Posterior vena cava (tissue), 2 donors: ENCODE measurements at regions not wholly inside any gene's neighbourhood (a gene's known extent, or its start where the extent isn't known, plus 50 kb on each side); places are given as distances from the start of the nearest gene placed in this dataset.

ENCODE experiments used
- DNase-seq: peaks from one replicate; pipeline ENCODE4 v3.0.0-alpha.2; 2020; ENCODE audit warnings: low spot score
- intact Hi-C, 2 donors: fragments of 100-400 bp; cut with DNase I; formaldehyde crosslinking; loops; one replicate each; pipeline versions ENCODE4 v1.14.1 to v1.14.2; 2022 to 2023
- donor health status: DM: yes; HTN: yes; CAD: no.
- donor health status: DM: yes; HTN: yes; CAD: no.

DNA sequence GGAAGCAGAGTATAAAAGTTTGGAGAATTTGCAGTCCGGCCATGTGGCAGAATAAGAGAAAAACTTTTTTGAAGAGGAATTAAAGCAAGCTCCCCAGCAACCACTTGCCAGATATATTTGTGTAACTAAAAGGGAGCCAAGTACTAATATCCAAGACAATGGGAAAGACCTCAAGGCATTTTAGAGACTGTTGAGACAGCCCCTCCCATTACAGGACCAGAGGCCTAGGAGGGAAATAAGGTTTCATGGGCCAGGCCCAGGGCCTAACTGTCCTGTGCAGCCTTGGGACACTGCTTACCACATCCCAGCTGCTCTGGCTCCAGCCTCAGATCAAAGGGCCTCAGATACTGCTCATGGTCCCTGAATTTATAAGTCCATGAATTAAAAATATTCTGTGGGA lies 659.4 kb downstream of the PCDH19 start:
- DNase-seq, result no peak
- intact Hi-C loops, result no loop called here

GRCh38 chrX:99722094-99722493 lies 688.0 kb downstream of the PCDH19 start:
- intact Hi-C loops, result no loop called here

DNA sequence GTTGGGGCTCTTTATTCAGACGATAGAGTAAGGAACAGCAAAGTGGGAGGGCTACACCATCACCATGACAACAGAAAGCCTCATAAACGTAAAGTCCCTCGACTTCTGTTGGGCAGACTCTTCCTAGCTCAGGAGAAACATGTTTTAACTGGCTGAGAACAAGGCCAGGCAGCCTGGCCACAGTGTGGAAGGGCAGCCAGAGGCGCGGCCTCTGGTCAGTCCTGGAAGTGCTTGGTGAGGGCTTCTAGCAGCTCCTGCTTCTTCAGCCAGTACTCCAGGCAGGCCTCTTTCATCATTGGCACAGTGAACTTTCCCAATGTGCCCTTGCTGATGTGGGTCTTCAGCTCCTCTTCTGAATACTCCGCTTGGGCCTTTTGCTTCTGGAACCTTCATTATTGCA lies 690.9 kb downstream of the PCDH19 start:
- DNase-seq, result no peak
- intact Hi-C loops, result no loop called here

More at GRCh38 chrX:99722094-99722493, 688.0 kb downstream of the PCDH19 start:
- DNase-seq, result no peak

DNA sequence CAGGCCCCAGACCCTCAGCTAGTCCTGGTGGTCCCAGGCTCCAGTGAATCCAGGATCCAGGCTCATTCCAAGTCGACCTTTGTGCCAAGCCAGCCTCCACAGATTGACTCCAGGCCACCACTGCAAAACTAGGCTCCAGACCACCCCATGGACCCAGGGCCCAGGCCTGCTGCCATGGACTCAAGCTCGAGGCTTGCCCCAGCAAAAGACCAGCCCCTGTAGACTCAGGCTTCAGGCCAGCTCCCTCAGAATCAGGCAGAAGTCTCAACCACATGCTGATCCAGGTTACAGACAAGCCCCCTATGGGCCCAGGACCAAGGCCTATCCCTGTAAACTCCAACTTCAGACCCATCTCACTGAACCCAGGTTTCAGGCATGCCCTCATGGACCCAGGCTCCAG lies 692.4 kb downstream of the PCDH19 start:
- intact Hi-C loops, result no loop called here
- no peak for DNase-seq

GRCh38 chrX:99705701-99706100 lies 704.4 kb downstream of the PCDH19 start:
- intact Hi-C loops, result no loop called here
- no peak for DNase-seq

GRCh38 chrX:99703473-99703872 lies 706.6 kb downstream of the PCDH19 start:
- DNase-seq, result no peak
- intact Hi-C loops, result no loop called here

GRCh38 chrX:99698451-99698850 lies 711.6 kb downstream of the PCDH19 start:
- DNase-seq, result no peak
- intact Hi-C loops, result no loop called here

DNA sequence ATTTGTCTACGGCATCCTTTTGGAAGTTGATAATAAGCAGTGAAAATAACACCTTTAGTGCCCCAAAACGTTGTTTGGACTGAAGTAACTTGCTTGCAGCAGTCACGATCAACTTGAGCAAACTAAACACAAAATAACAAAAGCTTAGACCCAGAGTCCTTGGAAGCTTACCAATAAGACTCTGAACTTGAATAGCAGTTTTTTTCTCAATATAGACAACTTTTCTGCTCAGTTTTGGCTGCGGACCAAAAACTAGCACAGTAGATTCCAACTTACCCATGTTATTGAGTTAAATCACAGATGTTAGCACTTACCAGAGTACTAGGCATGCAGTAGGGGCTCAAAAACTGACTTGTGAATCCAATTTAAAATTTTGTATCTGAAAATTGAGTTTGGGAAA lies 746.9 kb downstream of the PCDH19 start:
- intact Hi-C loops, result no loop called here
- no peak for DNase-seq

DNA sequence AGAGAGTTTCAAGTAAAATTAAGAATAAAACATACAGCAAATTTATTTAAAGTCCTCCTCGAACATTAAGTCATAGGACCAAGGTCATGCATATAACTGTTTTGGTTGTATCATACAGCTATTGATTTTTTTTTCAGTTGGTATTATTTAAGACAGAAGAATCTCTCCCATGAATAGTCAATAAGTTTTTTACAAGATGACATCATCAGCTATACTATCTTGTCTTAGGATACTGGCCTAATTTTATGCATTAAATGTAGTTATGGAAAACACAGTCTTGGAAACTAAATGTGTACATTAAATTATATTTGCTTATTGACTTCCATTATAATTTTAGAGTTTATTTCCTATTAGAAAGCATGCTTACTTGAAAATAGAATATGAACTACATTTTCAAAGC lies 755.9 kb downstream of the PCDH19 start:
- DNase-seq, result no peak
- intact Hi-C loops, result no loop called here

- no peak for DNase-seq
- intact Hi-C loops, result no loop called here
Measured at GRCh38 chrX:99653352-99653751, 756.7 kb downstream of the PCDH19 start.

- DNase-seq, result no peak
- intact Hi-C loops, result no loop called here
Measured at GRCh38 chrX:99613041-99613440, 797.0 kb downstream of the PCDH19 start.

DNA sequence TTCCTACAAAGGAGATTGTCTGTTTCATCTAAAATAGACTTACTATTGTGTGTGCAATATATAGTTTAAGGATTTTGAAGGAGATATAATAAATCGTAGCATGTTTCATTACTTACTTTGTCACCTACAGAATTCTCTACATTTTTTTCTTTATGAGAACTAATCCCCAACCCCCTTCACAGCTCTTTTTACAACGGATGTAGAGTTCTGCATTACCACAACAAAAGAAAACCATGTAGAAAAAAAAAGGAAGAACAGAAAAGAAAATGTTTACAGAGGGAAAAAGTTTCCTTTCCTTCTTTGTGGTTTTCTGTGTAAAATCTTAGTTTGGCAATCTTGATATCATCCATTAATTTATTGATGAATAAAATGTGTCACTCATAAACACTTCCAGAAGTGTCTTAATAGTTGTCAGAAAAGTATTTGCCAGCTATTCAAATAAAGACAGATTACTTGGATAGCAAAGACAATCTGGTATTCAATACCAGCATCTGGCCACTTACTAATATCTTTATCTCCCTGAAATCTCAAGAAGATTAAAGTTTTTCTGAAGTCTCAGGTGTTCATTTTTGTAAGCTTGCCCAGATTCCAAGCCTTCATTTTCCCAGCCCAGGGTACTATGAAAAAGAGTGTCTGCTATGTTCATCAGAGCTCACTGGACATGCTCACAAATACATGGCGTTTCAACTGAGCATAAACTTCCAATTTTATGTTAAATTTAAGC lies 806.8 kb downstream of the PCDH19 start:
- intact Hi-C loops, result no loop called here

DNA sequence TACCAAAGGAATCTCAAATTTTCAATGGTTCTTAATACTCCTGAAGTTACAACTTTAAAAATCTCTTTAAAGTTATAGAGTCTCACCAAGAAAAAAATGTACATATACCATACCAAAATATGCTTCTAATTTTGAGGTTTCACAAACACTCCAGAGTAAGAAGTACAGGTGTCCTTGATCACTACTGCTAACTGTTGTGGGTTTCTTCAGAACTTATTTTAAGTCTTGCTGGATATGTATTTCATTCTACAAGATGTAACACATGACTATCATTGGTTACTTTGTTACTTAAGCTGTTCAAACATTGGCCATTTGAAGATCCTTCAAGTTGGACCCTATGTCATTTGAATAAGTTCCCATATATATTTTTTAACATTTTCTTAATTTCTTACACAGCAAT lies 808.0 kb downstream of the PCDH19 start:
- intact Hi-C loops, result no loop called here
- no peak for DNase-seq

More for the DNA sequence above, 806.8 kb downstream of the PCDH19 start:
- no peak for DNase-seq

DNA sequence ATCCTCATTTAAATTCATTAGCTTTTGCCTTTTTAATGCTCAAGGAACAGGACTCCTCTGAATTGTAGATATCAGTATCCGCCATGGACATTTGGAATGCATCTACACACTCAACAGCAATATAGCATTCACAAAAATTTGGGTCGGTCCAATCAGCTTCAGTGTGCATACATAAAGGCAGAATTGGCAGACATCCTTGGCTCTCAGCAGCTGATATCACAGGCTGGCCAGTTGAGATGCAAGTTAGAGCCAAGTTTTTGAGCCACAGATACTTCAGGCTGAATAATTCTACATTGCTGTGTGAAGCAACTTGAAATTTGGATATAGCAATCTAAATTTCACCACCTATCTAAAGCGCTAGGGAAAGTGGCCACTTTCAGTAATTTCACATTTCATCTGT lies 821.1 kb downstream of the PCDH19 start:
- no peak for DNase-seq
- intact Hi-C loops, result no loop called here

DNA sequence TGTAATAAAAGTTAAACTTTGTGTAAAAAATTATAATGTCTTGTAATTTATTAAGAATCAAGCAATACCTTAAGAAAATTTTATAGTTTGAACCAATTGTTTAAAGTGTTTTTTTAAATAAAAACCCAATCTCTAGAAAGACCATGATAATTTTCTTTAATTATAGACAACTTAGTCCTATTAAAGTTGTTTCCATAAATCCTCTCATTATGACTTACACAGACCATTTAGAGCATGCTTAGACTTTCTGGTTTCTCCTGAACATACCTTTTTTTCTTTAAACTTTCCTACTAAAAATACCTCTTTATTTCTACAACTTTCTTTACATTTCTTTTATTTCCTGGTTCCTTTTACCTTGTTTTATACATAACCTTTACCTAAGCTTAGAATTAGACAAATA lies 837.4 kb downstream of the PCDH19 start:
- no peak for DNase-seq
- intact Hi-C loops, result no loop called here

DNA sequence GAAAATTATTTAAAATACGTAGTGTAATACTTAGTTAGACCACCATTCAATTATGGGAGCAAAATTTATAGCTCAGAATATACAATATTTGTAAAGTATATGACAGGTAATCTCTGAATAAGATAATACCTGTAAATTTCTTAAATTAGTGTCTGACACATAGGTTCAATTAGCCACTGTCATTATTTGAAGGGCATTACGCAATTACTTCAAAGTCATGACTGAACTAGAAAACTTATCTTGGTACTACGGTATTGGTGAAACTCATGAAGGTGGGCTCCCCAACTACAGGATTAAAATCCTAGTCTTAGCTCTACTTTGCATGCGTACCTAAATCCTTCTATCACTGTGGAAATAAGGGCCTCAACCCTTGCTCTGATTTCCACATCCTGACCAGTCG lies 860.7 kb downstream of the PCDH19 start:
- intact Hi-C loops, result no loop called here
- DNase-seq, result no peak

- DNase-seq, result no peak
- intact Hi-C loops, result no loop called here
Measured at GRCh38 chrX:99522450-99522849, 887.6 kb downstream of the PCDH19 start.

GRCh38 chrX:99507768-99508167 lies 902.3 kb downstream of the PCDH19 start:
- intact Hi-C loops, result no loop called here
- DNase-seq, result no peak

GRCh38 chrX:99495453-99495852 lies 914.6 kb downstream of the PCDH19 start:
- intact Hi-C loops, result no loop called here
- DNase-seq, result no peak

GRCh38 chrX:99494668-99495067 lies 915.4 kb downstream of the PCDH19 start:
- DNase-seq, result no peak
- intact Hi-C loops, result no loop called here

GRCh38 chrX:99480728-99481127 lies 929.3 kb downstream of the PCDH19 start:
- no peak for DNase-seq
- intact Hi-C loops, result no loop called here

DNA sequence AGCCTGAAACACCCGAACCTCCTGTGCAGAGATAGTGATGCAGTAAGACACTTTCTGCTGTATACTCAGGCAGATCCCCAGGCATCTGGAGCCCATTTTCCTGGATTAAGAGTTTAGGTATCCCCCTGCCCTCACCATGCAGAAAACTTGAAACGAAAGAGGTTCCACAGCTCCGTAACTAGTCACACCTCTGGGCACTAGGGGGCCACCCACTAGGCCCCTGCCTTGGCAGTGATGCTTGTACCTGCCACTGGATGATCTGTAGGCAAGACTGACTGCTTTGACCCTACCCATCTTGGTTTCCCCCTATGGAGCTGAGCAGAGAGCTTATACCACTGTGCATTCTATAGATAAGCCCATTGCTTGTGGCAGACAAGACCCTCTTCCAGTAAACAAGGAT lies 940.6 kb downstream of the PCDH19 start:
- intact Hi-C loops, result no loop called here
- no peak for DNase-seq
